GM12865 (cell line): ENCODE measurements at regions not wholly inside any gene's neighbourhood (a gene's known extent, or its start where the extent isn't known, plus 50 kb on each side); places are given as distances from the start of the nearest gene placed in this dataset.

Experiments
- DNase-seq: peaks from one replicate; pipeline ENCODE4 v3.0.0; 2010; ENCODE audit warnings: low read depth
- H3K4me3 ChIP-seq: 2 replicates; pipeline ENCODE4 v1.5.1; 2011; ENCODE audit warnings: mild to moderate bottlenecking, low read depth, low read length, control low read depth
- TF ChIP-seq, protein P1 (sequence below): IDR thresholded peaks from 2 replicates; pipeline ENCODE4 v1.5.1; 2011; ENCODE audit warnings: low read length, control low read depth, low read depth, inconsistent platforms; ENCODE audit not compliant: insufficient read depth; ENCODE audit errors: missing control alignments

DNA sequence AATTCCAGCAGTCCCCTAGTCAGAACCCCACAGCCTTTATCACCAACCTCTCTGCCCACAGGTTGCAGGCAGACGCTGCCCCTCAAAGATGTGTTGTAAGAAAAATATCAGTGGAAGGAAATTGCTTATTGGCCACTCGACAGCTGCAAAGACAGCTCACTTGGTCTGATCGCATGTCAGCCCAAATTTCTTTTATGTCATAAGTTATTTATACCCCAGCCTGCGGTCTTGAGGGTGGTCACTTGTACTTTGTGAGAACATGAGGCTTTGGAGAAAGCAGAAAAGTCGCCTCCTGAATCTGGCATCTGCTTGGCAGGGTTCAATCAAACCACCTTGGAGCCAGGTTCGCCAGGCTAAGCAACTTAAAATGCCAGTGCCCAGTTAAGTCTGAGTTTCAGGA, 236.5 kb upstream of the CDH4 start:
- H3K4me3 ChIP-seq, result no peak overlapping the region
- DNase-seq, result no peak
- TF ChIP-seq, protein P1, sequence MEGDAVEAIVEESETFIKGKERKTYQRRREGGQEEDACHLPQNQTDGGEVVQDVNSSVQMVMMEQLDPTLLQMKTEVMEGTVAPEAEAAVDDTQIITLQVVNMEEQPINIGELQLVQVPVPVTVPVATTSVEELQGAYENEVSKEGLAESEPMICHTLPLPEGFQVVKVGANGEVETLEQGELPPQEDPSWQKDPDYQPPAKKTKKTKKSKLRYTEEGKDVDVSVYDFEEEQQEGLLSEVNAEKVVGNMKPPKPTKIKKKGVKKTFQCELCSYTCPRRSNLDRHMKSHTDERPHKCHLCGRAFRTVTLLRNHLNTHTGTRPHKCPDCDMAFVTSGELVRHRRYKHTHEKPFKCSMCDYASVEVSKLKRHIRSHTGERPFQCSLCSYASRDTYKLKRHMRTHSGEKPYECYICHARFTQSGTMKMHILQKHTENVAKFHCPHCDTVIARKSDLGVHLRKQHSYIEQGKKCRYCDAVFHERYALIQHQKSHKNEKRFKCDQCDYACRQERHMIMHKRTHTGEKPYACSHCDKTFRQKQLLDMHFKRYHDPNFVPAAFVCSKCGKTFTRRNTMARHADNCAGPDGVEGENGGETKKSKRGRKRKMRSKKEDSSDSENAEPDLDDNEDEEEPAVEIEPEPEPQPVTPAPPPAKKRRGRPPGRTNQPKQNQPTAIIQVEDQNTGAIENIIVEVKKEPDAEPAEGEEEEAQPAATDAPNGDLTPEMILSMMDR, result no peak

DNA sequence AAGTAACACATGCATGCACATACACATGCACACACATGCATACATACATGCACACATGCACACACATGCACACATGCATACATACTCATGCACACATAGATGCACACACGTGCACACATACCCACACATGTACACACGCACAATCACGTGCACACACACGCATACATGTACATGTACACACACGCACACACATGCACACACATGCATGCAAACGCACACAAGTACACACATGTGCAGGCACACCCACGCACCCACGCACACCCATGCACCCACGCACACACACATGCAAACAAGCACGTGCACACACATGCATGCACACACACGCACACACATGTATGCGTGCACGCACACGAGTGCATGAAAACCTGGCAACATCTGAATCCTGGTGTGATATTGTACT, 232.7 kb upstream of the CDH4 start:
- no peak for DNase-seq
- TF ChIP-seq, protein P1, result no peak
- H3K4me3 ChIP-seq, result no peak overlapping the region

DNA sequence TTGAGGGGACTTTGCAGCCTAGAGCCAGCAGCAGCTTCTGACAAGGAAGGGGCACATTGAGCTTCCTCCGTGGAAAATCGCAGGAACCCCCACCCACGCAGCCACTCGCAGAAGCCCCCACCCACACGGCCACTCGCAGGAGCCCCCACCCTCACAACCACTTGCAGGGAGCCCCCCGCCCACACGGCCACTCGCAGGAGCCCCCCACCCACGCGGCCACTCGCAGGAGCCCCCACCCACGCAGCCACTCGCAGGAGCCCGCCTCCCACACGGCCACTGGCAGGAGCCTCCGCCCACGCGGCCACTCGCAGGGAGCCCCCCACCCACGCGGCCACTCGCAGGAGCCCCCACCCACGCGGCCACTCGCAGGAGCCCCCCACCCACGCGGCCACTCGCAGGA, 228.4 kb upstream of the CDH4 start:
- DNase-seq, result no peak
- TF ChIP-seq, protein P1, result no peak
- H3K4me3 ChIP-seq, result no peak overlapping the region

DNA sequence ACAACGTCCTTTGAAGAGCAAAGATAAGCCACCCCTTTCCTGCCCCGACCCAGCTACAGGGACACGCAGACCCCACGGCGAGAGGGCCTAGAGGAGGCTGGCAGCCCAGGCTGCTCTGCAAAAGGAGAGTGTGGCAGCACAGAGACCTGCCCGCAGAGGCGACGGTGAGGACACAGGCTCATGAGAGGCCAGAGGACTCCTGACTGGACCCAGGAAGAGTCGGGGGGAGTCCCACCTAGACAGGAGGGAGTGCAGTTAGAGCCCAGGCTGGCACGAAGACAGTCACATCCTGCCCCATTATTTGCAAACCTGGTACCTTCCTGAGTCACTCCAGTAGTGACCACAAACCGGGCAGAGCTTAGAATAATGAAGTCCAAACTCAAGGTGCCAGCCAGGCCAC, 227.7 kb upstream of the CDH4 start:
- TF ChIP-seq, protein P1, result no peak
- DNase-seq, result no peak
- no peak overlapping the region for H3K4me3 ChIP-seq

DNA sequence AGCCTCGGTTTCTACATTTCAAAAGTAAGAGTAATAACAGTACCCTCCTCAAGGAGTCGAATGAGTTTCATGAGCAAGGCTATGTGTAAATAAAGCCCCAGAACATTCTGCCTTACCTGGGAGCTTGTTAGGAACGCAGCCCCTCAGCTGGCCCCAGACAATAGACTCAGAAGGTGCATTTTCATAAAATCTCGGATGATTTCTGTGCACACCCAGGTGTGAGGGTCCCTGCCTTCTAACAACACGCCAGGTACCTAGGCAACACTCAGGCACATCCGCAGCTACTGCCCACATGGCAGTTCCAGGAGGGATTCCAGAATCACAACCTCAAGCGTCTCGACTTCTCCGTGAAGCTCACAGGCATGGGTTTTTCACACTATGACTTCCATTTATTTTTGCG, 226.5 kb upstream of the CDH4 start:
- no peak for DNase-seq
- TF ChIP-seq, protein P1, result no peak
- H3K4me3 ChIP-seq, result no peak overlapping the region

DNA sequence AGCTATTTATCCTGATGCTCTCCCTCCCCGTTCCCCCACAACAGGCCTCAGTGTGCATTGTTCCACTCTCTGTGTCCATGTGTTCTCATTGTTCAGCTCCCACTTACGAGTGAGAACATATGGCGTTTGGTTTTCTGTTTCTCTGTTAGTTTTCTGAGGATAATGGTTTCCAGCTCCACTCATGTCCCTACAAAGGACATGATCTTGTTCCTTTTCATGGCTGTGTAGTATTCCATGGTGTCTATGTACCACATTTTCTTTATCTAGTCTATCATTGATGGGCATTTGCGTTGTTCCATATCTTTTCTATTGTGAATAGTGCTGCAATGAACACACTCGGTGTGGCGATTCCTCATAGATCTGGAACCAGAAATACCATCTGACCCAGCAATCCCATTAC, 225.9 kb upstream of the CDH4 start:
- TF ChIP-seq, protein P1, result no peak
- no peak for DNase-seq
- H3K4me3 ChIP-seq, result no peak overlapping the region

DNA sequence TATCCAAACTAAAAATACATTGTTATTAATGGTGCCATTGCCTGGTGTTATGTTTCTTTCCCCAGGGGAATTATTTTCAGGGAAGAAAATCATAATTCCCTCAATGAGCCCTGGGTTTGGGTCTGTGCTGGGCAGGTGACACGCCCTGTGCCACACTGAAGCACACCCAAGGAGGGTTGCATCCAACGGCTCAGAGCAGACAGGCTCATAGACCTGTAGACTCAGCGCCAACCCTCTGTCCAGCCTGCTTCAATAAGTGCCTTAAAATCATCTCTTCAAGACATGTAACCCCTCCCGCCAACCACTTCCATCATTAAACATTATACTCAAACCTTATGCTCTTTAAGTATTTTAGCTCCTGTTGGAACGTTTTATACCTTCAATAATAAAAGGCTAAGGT, 225.3 kb upstream of the CDH4 start:
- no peak overlapping the region for H3K4me3 ChIP-seq
- no peak for DNase-seq
- TF ChIP-seq, protein P1, result no peak
